Loucy (cell line): ENCODE measurements at regions not wholly inside any gene's neighbourhood (a gene's known extent, or its start where the extent isn't known, plus 50 kb on each side); places are given as distances from the start of the nearest gene placed in this dataset.

Experiments
- EZH2phosphoT487 ChIP-seq: fragments of 200-600 bp; IDR thresholded peaks from 2 replicates; pipeline ENCODE4 v1.6.1; 2018; ENCODE audit warnings: antibody characterized with exemption, mild to moderate bottlenecking, moderate library complexity, borderline replicate concordance
- TF ChIP-seq, protein P1 (sequence below): fragments of 200-600 bp; sonication (generic); conservative IDR thresholded peaks from 2 replicates; pipeline ENCODE4 v1.5.1; 2014; ENCODE audit warnings: mild to moderate bottlenecking, antibody characterized with exemption, low read length

DNA sequence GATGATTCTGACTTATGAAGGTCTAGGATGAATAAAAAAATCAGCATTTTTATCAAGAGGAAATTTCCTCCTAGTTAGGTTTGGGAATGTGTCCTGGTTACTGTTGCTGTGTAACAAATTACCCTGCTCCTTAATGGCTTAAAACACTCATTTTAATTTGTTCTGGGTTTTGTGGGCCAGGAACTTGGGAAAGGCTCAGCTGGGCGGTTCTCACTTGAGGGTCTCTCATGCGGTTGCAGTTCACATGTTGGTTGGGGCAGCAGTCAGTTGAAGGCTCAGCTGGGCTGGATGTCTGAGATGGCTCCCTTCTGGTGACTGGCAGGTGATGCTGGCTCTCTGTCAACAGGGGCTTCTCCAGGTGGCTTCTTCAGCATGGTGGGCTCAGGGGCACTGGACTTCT lies 214.6 kb downstream of the RBM19 start:
- TF ChIP-seq, protein P1, sequence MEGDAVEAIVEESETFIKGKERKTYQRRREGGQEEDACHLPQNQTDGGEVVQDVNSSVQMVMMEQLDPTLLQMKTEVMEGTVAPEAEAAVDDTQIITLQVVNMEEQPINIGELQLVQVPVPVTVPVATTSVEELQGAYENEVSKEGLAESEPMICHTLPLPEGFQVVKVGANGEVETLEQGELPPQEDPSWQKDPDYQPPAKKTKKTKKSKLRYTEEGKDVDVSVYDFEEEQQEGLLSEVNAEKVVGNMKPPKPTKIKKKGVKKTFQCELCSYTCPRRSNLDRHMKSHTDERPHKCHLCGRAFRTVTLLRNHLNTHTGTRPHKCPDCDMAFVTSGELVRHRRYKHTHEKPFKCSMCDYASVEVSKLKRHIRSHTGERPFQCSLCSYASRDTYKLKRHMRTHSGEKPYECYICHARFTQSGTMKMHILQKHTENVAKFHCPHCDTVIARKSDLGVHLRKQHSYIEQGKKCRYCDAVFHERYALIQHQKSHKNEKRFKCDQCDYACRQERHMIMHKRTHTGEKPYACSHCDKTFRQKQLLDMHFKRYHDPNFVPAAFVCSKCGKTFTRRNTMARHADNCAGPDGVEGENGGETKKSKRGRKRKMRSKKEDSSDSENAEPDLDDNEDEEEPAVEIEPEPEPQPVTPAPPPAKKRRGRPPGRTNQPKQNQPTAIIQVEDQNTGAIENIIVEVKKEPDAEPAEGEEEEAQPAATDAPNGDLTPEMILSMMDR, result no peak
- no peak for TF ChIP-seq EZH2phosphoT487
